ENCODE measurements at regions not wholly inside any gene's neighbourhood (a gene's known extent, or its start where the extent isn't known, plus 50 kb on each side); places are given as distances from the start of the nearest gene placed in this dataset.

GRCh38 chr17:14792746-14793145 lies 472.4 kb downstream of the PMP22 start:
- H3K4me1 Mint-ChIP-seq: peaks cover 21% of the 10 kb centered on the region
- no peak overlapping the region for H3K4me3 Mint-ChIP-seq
- no peak overlapping the region for H3K4me3 ChIP-seq (ENCODE audit: low read length)
- no peak overlapping the region for H3K9ac ChIP-seq (ENCODE audit: extremely low read depth, low read length, poor library complexity, severe bottlenecking)
- no peaks in the 10 kb centered on the region for H3K36me3 ChIP-seq (ENCODE audit: control insufficient read depth, insufficient read depth, low read length)
- H3K27me3 Mint-ChIP-seq (ENCODE audit: insufficient read depth): peaks cover 7% of the 10 kb centered on the region
- H3K27ac ChIP-seq (ENCODE audit: low read depth, low read length): no peak overlapping the region
- H3K4me1 ChIP-seq (ENCODE audit: control insufficient read depth, insufficient read depth, low read length): no peaks in the 10 kb centered on the region
- WGBS, 2 experiments (ENCODE audit: insufficient coverage in 1 of 2, insufficient read length in 1 of 2): 94 to 96% methylated on average over 8 to 10 of the region's 10 CpGs
- no peak overlapping the region for H3K27ac Mint-ChIP-seq
- no peaks in the 10 kb centered on the region for H3K9me3 ChIP-seq (ENCODE audit: control insufficient read depth, low read length)
- H3K36me3 Mint-ChIP-seq (ENCODE audit: low read depth): no peaks in the 10 kb centered on the region
- no peaks in the 10 kb centered on the region for H3K27me3 ChIP-seq (ENCODE audit: control insufficient read depth, insufficient read depth, low read length, poor library complexity, severe bottlenecking)
- DNase-seq: no peak
- no peaks in the 10 kb centered on the region for H3K9me3 Mint-ChIP-seq
- TF ChIP-seq CTCF (conservative IDR thresholded peaks at IDR 0.05): no peak

GRCh38 chr17:14791221-14791620 lies 473.9 kb downstream of the PMP22 start:
- Histone ChIP-seq H3K4me1 (ENCODE audit: control insufficient read depth, insufficient read depth, low read length) (no peaks in the 10 kb centered on the region), H3K27ac (ENCODE audit: low read depth, low read length) (no peak overlapping the region), H3K9me3 (ENCODE audit: control insufficient read depth, low read length) (no peaks in the 10 kb centered on the region), H3K36me3 (ENCODE audit: control insufficient read depth, insufficient read depth, low read length) (no peaks in the 10 kb centered on the region), H3K4me3 (ENCODE audit: low read length) (no peak overlapping the region), H3K27me3 (ENCODE audit: control insufficient read depth, insufficient read depth, low read length, poor library complexity, severe bottlenecking) (no peaks in the 10 kb centered on the region), H3K9ac (ENCODE audit: extremely low read depth, low read length, poor library complexity, severe bottlenecking) (no peak overlapping the region)
- H3K4me1 Mint-ChIP-seq: peaks cover 21% of the 10 kb centered on the region
- H3K36me3 Mint-ChIP-seq (ENCODE audit: low read depth): no peaks in the 10 kb centered on the region
- TF ChIP-seq CTCF (conservative IDR thresholded peaks at IDR 0.05): no peak
- H3K9me3 Mint-ChIP-seq: no peaks in the 10 kb centered on the region
- no peak for DNase-seq
- no peak overlapping the region for H3K27ac Mint-ChIP-seq
- whole genome bisulfite sequencing, 2 experiments (ENCODE audit: insufficient coverage in 1 of 2, insufficient read length in 1 of 2): 69 to 78% methylated on average over 3 to 6 of the region's 6 CpGs
- H3K27me3 Mint-ChIP-seq (ENCODE audit: insufficient read depth): peaks cover 7% of the 10 kb centered on the region
- no peak overlapping the region for H3K4me3 Mint-ChIP-seq

GRCh38 chr17:14790521-14790920 lies 474.6 kb downstream of the PMP22 start:
- H3K4me1 ChIP-seq (ENCODE audit: control insufficient read depth, insufficient read depth, low read length): no peaks in the 10 kb centered on the region
- no peaks in the 10 kb centered on the region for H3K36me3 Mint-ChIP-seq (ENCODE audit: low read depth)

More at GRCh38 chr17:14790521-14790920, 474.6 kb downstream of the PMP22 start:
- Histone ChIP-seq H3K36me3 (ENCODE audit: control insufficient read depth, insufficient read depth, low read length) (no peaks in the 10 kb centered on the region), H3K4me3 (ENCODE audit: low read length) (no peak overlapping the region), H3K9ac (ENCODE audit: extremely low read depth, low read length, poor library complexity, severe bottlenecking) (no peak overlapping the region), H3K27me3 (ENCODE audit: control insufficient read depth, insufficient read depth, low read length, poor library complexity, severe bottlenecking) (no peaks in the 10 kb centered on the region), H3K9me3 (ENCODE audit: control insufficient read depth, low read length) (no peaks in the 10 kb centered on the region), H3K27ac (ENCODE audit: low read depth, low read length) (no peak overlapping the region)
- Mint-ChIP-seq H3K4me3 (no peak overlapping the region), H3K27me3 (ENCODE audit: insufficient read depth) (peaks cover 7% of the 10 kb centered on the region), H3K27ac (no peak overlapping the region), H3K4me1 (peaks cover 21% of the 10 kb centered on the region), H3K9me3 (no peaks in the 10 kb centered on the region)
- TF ChIP-seq CTCF (conservative IDR thresholded peaks at IDR 0.05): no peak
- 63 to 64% methylated on average over 3 to 4 of the region's 4 CpGs for WGBS, 2 experiments (ENCODE audit: insufficient coverage in 1 of 2, insufficient read length in 1 of 2)
- DNase-seq: no peak
